ENCODE measurements at regions not wholly inside any gene's neighbourhood (a gene's known extent, or its start where the extent isn't known, plus 50 kb on each side); places are given as distances from the start of the nearest gene placed in this dataset.

GRCh38 chr7:97418312-97418711 lies 300.8 kb downstream of the SDHAF3 start:
- TF ChIP-seq CTCF (IDR thresholded peaks at IDR 0.05): no peak
- no peak for TF ChIP-seq POLR2A (IDR thresholded peaks at IDR 0.05)
